H1 (cell line): ENCODE measurements at regions not wholly inside any gene's neighbourhood (a gene's known extent, or its start where the extent isn't known, plus 50 kb on each side); places are given as distances from the start of the nearest gene placed in this dataset.

Experiments
- GABPA ChIP-seq: IDR thresholded peaks from 2 replicates; pipeline ENCODE4 v1.6.1; 2011; ENCODE audit warnings: mild to moderate bottlenecking, low read length, moderate library complexity, borderline replicate concordance; ENCODE audit not compliant: insufficient read depth
- JUND ChIP-seq: IDR thresholded peaks from 2 replicates; pipeline ENCODE4 v1.6.1; 2011; ENCODE audit warnings: mild to moderate bottlenecking, improper control_type of control experiment, low read length
- NANOG ChIP-seq: IDR thresholded peaks from 2 replicates; pipeline ENCODE4 v1.6.1; 2011; ENCODE audit warnings: low read length, low read depth, mild to moderate bottlenecking, inconsistent platforms; ENCODE audit not compliant: insufficient read depth, poor library complexity, severe bottlenecking
- NRF1 ChIP-seq: IDR thresholded peaks from 2 replicates; pipeline ENCODE4 v1.6.1; 2011; ENCODE audit warnings: mild to moderate bottlenecking, low read depth, low read length, improper control_type of control experiment
- SAP30 ChIP-seq: fragments of 300-600 bp; sonication (generic); IDR thresholded peaks from 2 replicates; pipeline ENCODE4 v1.7.1; 2012; ENCODE audit warnings: low read length, moderate library complexity, mild to moderate bottlenecking, inconsistent platforms; ENCODE audit not compliant: insufficient read depth, insufficient replicate concordance
- SP2 ChIP-seq: IDR thresholded peaks from 2 replicates; pipeline ENCODE4 v1.6.1; 2012; ENCODE audit warnings: mild to moderate bottlenecking, low read length, inconsistent platforms
- ZNF274 ChIP-seq: IDR thresholded peaks from 2 replicates; pipeline ENCODE4 v1.7.0; 2012; ENCODE audit warnings: low read length, borderline replicate concordance; ENCODE audit errors: extremely low read depth
- TF ChIP-seq, protein P1 (sequence below): IDR thresholded peaks from 2 replicates; pipeline ENCODE4 v1.6.1; 2011; ENCODE audit warnings: low read depth, mild to moderate bottlenecking, low read length; ENCODE audit not compliant: insufficient read depth

DNA sequence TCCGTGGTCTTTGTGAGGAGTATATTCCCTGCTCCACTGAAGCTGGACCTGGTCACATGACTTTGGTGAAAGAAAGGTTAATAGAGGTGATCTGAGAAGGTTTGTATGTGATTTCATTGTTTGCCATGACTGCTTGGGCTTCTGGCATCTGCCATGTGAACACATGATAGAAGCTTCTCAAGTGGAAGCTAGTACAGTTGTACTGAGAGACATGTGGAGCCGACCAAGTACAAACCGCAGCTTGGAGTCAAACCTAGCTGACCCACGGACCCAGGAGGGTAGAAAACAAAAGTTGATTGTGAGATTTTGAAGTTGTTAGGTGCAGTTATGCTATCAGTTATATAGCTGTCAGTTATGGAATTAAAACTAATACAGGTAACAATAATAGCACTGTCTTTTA is 140.4 kb downstream of the CARTPT start (continued):
- TF ChIP-seq GABPA = no peak
- TF ChIP-seq, protein P1, sequence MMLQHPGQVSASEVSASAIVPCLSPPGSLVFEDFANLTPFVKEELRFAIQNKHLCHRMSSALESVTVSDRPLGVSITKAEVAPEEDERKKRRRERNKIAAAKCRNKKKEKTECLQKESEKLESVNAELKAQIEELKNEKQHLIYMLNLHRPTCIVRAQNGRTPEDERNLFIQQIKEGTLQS = no peak
- TF ChIP-seq SAP30 = no peak
- TF ChIP-seq SP2 = no peak
- no peak for TF ChIP-seq JUND
- TF ChIP-seq ZNF274 = no peak
- TF ChIP-seq NANOG = no peak
- no peak for TF ChIP-seq NRF1
